GM19239 (cell line): ENCODE measurements at regions not wholly inside any gene's neighbourhood (a gene's known extent, or its start where the extent isn't known, plus 50 kb on each side); places are given as distances from the start of the nearest gene placed in this dataset.

Source experiments
- DNase-seq: peaks from one replicate; pipeline ENCODE4 v3.0.0; 2011; ENCODE audit warnings: low spot score; ENCODE audit not compliant: insufficient read length
- FAIRE-seq: peaks from 2 replicates; lab custom pipeline; 2011; peaks lifted over from hg19 to GRCh38; lab: Jason Lieb, UNC

DNA sequence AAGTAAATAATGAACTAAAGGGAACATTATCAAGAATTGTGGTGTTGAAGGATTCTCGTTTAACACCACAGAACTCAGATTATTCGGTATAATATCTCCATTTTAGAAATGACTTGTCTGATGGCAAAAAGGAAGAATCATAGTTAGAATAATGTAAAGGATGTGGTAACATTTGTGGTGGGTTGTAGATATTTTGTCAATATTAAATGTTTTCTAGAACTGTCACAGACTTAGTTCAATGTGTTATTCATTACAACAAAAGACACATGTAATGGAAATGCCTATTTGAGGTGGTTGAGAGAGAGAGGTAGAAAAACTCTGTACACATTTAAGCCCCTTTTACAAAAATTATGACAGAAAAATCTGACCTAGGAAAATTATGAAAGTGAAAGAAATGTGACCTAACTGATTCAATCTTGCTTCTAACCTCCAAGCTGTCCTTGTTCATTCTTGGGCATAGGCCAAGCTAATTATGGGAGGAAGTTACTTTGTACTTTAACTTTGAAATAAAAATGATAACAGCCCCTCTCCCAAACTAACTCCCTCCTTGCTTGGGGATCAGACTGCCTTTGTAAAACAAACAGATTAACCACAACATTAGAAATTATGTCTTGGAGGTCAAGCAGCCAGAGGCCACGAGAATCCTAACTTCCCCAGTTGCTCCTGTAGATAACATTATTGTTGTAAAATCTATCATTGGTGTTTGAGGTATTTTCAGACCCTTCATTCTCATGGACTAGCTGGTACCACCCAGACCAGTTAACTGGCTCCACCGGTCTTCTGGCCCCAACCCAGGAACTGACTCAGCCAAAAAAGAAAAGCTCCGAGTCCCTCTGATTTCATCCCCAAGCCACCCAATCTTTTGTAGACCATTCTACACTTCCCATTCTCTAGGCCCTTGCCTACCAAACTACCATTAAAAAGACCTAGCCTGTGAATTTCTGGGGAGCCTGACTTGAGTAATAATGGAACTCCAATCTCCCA is 1287.8 kb upstream of the CDH8 start:
- DNase-seq: no peak
- no peak for FAIRE-seq

DNA sequence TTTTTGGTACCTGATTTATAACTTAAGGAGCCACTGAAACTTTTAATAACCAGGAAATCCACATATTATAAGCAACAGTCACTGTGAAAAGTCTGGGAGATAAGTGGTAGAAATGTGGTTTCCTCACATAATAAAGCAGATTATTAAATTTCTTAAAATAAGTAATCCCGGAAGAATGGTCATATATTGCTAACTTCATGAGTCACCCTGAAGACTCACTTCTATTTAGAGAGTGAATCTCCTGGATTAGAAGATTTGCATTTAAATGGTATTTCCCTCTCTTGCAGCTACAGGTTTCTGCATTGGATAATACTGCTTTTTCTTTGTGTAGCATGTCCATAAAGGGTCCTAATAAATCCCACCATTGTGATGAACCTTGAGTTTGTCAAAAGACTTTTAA is 1286.8 kb upstream of the CDH8 start:
- DNase-seq (no peak), FAIRE-seq (no peak)

DNA sequence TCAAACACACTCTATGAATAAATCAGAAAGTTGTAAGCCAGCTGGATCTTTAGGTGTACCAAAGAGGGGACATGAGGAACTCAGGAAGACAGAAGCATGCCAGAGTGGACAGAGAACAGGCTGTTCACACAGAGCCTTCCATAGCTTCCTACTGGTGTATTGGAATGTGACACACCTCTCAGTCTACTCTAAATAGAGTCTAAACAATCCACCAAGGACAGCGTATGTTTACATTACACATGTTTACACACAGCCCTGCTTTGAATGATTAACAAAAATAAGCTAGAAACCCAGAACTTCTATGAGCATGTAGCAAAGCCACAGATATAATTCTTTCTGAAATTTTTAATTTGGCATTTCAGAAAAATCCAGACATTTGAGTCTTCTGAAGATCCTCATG is 1279.0 kb upstream of the CDH8 start:
- no peak for FAIRE-seq
- no peak for DNase-seq

DNA sequence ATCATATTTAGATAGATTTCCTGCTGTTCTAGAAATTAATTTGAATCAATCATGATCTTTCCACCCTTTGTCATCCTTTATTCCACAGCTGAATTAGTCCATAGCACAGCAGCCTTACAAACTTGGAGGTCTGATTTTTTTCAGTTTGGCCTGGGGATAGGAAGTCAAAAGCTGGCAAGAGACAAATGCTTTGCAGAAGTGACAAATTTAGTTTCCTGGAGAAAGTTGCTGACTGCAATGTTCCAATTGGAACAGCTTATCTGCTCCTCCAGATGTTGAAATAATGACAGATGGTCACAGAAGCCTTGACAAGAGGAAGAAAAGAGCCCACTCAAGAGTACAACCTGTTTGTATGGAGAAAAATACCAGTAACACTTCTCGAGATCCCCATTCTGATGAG is 1276.1 kb upstream of the CDH8 start:
- FAIRE-seq (no peak), DNase-seq (no peak)

DNA sequence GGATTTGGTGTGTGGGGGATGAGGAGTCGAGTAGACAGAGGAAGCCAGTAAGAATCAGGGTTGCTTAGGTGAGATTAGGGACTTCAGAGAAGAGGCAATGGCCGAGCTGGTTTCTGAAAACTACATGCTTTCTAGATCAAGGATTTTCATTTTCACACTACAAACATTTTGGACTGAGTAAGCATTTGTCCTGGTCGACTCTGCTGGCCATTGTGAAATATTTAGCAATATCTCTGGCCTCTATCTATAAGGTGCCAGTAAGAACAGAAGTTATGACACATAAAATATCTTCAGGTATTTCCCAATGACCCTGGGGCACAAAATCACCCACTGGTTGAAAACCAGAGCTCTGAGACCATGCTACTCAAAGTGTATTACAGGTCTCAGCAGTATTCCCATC is 1275.1 kb upstream of the CDH8 start:
- FAIRE-seq (no peak), DNase-seq (no peak)

DNA sequence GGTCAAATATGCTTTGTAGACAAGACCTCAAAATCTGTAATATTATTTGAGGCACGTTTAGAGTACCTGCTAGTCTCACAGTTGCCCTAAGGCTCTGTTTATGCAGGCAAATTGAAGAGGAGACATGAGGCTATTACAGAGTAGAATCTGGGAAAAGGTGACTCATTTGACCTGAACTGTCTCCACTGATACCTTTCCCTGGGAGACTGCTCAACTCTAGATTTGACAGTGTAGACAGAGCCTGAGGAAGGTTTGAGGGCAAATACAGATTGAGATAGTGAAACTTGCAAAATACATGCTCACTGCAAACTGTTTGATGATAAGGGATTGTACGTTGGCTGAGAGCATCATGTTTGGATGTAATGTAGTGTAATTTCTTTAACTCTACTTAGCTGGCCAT is 1266.6 kb upstream of the CDH8 start:
- FAIRE-seq (no peak), DNase-seq (no peak)

DNA sequence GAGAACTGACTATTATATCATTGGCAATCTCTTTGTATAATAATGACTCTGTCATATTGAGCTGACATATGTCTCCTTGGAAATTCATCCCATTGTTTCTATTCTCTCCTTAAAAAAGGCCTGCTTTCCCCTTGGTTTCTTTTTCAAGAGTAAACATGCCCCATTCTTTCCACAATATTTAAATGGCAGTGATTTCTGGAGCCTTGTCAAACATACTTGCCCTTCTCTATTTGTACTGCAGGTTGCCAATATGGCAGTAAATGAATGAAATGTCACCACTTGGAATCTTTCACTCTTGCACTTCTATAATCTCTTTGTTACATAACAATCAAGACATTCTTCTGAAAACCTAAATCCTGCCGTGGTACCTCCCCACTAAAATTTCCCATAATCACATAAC is 1265.1 kb upstream of the CDH8 start:
- FAIRE-seq: no peak
- no peak for DNase-seq

DNA sequence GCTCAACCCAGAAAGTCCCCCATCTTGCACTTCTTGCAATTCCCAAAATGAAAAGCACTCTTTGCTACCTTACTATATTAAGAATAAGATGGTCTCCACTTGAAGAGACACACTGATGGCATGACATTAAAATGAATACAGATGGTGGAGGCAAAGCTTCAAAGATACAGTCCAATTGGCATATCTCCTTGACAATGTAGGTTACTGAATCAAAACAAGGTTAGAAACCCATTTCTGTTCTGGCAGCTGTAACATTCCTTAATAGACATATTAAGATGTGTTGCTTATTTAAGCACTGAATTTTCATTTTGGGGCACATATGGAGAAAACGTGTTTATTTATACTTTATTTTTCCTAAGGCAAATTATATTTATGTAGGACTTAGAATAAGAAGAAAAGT is 1262.8 kb upstream of the CDH8 start:
- DNase-seq: no peak
- no peak for FAIRE-seq

DNA sequence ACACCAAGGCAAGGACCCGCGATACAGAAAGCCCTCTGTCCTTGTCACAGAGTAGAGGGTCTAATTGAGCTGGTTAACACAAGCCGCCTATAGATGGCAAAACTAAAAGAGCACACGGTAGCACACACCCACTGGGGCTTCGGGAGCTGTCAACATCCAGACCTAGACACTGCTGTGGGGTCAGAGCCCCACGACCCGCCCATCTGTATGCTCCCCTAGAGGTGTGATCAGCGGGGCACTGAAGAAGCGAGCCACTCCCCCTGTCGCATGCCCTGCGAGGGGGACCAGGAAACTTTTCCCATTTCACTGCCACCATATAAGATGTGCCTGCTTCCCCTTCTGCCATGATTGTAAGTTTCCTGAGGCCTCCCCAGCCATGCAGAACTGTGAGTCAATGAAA is 1255.8 kb upstream of the CDH8 start:
- DNase-seq (no peak), FAIRE-seq (no peak)

DNA sequence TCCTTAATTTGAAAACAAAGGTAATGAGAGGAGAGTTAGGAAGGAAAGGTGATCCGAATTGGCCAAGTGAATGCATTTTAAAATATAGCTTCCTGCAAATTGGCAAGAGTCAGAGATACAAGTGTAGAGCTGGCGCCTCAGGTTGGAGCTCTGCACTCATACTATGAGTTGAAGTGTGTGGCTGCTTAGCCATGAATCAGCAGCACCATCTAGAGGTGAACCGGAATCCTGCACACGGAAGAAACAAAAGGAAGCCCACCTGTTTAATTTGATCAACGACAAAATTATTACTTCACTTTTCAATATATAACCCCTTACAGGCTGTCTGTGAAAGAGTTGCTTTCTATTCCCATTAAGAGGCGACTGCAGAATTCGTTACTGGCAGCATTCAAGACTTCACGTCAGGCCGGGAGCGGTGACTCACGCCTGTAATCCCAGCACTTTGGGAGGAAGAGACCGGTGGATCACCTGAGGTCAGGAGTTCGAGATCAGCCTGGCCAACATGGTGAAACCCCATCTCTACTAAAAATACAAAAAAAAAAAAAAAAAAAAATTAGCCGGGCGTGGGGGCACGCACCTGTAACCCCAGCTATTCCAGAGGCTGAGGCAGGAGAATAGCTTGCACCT is 1253.7 kb upstream of the CDH8 start:
- DNase-seq (peak; percentile 1), FAIRE-seq (no peak)

DNA sequence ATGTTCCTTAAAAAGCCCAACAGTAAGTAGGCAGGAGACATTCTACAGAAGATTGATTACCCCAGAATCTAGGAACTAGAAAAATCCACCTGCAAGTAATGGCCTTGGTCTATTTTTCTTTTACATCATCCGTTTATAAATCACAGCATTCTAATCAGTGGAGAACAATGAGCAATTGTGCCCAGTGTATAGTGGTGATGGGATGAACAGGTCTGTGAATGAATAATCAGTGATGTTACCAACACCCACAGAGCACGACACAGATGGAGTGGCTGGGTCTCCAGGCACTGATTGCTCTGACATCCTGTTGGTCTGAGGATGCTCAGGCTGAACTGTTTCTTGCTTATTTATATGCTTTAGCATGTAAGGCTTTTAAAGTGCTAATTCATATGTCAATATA is 1251.2 kb upstream of the CDH8 start:
- no peak for FAIRE-seq
- no peak for DNase-seq

DNA sequence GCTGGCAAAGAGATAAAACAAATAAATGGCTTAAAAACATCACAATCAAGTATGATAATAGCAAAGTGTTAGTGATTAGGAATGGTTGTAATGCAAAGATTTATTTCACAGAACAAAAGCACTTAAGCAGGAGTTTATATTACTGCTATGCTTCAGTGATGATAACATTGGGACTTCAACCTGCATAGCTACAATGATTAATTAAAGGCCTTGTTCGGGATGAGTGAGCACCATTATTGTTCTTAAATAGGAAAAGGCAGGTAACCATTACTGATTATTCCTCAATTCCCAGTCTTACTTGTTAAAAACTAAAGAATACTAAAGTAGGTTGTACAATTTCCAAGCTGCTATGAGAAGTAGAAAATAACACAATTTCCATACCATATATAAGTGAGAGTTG is 1247.5 kb upstream of the CDH8 start:
- FAIRE-seq: no peak
- no peak for DNase-seq

DNA sequence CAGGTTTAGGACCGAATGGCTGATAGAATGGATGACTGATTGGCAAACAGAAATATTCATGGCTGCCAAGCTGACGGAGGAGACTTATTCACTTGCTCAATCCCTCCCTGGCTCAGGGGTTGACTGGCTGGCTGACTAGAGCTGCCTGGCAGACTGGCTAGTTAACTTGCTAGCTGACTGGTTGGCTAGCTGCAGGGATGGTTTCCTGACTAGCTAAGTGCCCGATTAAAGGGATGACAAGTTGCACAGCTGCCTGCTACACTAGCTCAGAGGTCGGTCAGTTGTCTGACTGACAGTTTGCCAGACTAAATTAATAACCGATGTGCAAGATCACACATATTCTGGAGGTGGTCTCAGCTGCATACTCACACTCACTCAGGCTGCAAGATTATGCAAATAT is 1208.4 kb upstream of the CDH8 start:
- no peak for FAIRE-seq

DNA sequence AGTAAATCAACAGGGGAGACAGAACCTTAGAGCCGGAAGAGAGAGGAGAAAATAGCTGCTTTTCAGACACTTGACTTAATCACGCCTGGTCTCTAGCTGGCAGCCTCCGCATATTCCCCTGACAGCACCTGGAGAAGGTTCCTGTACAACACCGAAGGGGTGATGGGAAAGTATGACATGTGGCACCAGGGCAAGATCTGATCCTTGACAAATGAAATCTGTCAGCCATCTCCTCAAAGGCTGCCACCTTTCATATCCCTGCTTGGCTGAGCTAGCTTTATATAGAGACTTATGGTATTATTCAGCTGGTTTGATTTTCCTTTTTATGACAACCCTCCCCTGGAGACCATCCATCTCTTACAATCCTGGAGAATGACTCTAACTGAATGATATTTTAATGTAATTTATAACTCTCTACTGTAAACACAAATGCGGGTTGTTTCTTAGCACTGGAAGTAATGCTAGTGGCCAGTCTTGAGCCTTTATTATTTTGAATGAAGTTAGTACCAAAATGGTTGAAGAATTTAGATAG is 1205.3 kb upstream of the CDH8 start:
- no peak for FAIRE-seq
- DNase-seq: no peak

More for the DNA sequence above, 1208.4 kb upstream of the CDH8 start:
- DNase-seq: no peak

DNA sequence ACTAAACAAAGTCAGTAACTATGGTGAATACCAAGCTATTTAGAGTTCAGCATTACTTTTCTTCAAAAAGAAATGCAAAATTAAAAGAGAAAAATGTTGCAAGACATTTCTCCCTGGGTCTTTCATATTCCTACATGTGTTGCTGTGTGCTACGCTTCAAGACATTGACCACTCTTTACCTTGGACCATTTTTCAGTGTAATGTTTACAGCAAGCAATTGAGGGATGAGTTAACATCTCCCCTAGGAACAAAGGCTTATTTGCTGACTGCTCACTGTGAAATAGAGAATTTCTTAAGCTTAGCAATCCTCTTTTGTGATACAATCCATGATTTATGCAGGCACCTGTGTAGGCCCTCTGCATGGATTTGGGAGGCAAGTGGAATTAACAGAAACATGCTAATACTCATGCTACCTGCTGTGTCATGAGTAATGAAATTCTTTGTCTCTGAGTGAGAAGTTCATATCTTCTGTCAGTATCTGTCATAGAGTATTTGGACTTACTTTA is 1202.9 kb upstream of the CDH8 start:
- no peak for FAIRE-seq

DNA sequence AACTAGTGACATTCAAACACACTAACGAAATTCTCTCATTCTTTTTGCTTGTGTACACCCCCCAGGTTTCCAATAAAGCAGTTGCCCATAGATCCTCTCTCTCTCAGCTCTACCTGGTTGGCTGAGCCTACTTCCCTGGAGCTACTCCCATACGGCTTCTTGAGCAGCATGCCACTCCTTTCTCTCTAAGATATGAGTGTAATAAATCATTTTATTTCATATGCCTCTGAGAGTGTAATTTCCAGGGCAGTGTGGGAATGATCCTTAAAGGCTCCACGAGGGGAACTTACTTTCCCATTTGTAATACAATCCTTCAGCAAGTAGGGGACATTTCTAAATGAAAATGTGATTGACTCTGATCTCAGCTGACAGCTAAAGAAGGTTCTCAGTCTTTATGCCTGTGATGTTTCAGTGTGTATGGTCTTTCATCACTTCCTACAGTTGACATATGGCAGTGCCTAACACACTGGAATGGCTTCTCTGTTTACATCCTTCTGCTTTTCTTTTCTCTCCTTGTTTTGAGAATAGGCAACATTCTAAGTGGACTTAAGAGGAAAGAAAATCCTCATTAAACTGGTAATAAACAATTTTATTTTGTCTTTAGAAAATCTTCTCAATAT is 1194.3 kb upstream of the CDH8 start:
- FAIRE-seq: no peak
- no peak for DNase-seq

More for the DNA sequence above, 1202.9 kb upstream of the CDH8 start:
- DNase-seq: no peak

DNA sequence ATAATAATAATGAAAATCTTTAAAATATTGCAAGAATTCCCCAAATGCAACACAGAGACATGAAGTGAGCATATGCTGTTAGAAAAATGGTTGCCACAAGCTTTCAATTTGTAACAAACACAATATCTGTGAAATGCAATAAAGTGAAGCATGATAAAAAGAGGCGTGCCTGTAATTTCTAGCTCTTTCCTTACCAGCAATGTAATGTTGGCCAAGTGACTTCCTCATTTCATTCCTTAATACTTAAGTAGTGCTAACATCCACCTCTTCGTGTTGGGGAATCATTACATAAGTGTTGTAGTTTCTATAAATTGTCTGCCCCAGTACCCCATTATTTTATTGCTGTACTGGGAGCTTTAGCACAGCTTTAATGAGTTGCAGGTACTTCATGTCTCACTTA is 1192.0 kb upstream of the CDH8 start:
- DNase-seq (no peak), FAIRE-seq (no peak)

DNA sequence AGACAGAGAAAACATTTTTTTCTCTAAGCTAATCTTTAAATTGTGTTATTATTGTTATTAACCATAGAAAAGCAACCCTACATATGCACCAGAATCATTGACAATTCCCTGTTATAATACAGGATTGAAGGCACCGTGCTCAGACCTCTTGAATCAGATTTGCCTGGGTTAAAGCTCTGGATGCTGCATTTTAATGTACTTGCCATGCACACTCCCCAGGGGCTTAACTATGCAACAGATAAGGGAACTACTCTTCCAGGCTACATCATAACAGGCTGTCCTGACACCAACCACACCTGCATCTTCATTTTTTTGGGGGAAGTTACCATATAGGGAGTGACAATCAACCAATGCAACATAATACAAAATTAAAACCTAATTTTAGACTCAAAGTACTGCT is 1187.6 kb upstream of the CDH8 start:
- FAIRE-seq: no peak
- DNase-seq: no peak

DNA sequence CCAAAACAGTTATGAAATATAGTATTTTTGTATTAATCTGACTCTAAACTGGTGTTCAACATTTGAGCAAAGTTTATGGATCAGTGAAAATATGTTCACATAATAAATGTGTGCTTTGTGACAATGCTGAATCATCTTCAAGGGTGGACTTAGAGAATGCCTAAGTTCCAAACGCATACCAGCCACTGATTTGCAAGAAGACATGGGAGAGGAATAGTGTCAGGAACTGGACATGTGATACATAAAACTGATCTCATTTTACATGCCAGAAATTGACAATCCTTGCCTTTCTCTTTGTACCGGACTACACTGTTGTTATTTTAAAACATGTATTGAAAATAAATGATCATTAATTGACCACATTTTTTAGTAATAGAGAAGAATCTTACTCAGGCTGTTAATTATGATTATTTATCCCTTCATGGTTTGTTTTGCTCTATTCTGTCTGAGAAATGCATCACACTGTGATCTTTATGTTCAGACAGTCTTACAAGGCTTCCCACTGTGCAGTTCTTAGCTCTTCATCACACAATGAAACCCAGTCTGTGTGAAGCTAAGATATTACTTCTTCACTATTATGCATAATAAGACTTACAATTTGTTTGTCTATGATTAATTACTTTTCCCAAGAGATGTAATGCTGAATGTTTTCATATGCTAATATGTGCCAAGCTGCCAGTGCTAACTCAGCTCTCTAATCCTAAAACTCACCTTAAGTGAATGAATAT is 1180.6 kb upstream of the CDH8 start:
- DNase-seq (no peak), FAIRE-seq (no peak)

DNA sequence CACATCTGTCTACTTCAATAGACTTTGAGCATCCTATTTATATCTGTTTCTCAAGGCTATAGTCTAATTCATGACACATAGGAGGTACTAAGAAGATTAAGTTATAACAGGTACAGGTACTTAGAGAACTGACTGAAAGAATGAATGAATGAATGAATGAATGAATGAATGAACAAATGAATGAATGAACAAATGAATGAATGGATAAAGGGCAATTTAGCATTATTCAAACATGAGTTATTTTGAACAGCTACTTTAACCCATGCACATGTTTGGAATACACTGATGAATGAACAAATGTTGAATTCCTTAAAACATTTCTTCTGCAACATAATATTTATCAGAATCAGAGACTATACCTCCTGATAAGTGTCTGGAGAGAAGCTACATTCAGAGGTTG is 1165.6 kb upstream of the CDH8 start:
- FAIRE-seq: no peak

More for the DNA sequence above, 1165.6 kb upstream of the CDH8 start:
- no peak for DNase-seq
